ENCODE measurements at regions not wholly inside any gene's neighbourhood (a gene's known extent, or its start where the extent isn't known, plus 50 kb on each side); places are given as distances from the start of the nearest gene placed in this dataset.

GRCh38 chr5:62127098-62127736, 178.8 kb upstream of the KIF2A start:
- no peaks in the 10 kb centered on the region for H3K27me3 ChIP-seq (ENCODE audit: control insufficient read depth, low read length)
- H3K4me2 ChIP-seq (ENCODE audit: low read length): no peak overlapping the region
- H3K4me1 ChIP-seq (ENCODE audit: control insufficient read depth, low read length): peaks cover 4% of the 10 kb centered on the region; the same call in 1 of the 2 replicates
- no peaks in the 10 kb centered on the region for H3K79me2 ChIP-seq (ENCODE audit: control insufficient read depth, low read length)
- H3K27ac ChIP-seq (ENCODE audit: low read depth, low read length): no peak overlapping the region
- no peak overlapping the region for H3K4me3 ChIP-seq (ENCODE audit: low read length)
- no peaks in the 10 kb centered on the region for H3K36me3 ChIP-seq (ENCODE audit: control insufficient read depth, low read length)
- H3F3A ChIP-seq (ENCODE audit: control insufficient read depth, insufficient read depth): no peaks in the 10 kb centered on the region
- no peaks in the 10 kb centered on the region for H3K9me3 ChIP-seq (ENCODE audit: control insufficient read depth, insufficient read depth, low read length)
- no peaks in the 10 kb centered on the region for H3K9me2 ChIP-seq (replicated peaks; ENCODE audit: control insufficient read depth, low read length)
- TF ChIP-seq, protein P1, sequence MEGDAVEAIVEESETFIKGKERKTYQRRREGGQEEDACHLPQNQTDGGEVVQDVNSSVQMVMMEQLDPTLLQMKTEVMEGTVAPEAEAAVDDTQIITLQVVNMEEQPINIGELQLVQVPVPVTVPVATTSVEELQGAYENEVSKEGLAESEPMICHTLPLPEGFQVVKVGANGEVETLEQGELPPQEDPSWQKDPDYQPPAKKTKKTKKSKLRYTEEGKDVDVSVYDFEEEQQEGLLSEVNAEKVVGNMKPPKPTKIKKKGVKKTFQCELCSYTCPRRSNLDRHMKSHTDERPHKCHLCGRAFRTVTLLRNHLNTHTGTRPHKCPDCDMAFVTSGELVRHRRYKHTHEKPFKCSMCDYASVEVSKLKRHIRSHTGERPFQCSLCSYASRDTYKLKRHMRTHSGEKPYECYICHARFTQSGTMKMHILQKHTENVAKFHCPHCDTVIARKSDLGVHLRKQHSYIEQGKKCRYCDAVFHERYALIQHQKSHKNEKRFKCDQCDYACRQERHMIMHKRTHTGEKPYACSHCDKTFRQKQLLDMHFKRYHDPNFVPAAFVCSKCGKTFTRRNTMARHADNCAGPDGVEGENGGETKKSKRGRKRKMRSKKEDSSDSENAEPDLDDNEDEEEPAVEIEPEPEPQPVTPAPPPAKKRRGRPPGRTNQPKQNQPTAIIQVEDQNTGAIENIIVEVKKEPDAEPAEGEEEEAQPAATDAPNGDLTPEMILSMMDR (IDR thresholded peaks at IDR 0.05; ENCODE audit: low read depth, low read length, poor library complexity, severe bottlenecking): no peak
- no peak for TF ChIP-seq EZH2phosphoT487 (IDR thresholded peaks at IDR 0.05; ENCODE audit: borderline replicate concordance, low read length)
- no peaks in the 10 kb centered on the region for H4K20me1 ChIP-seq (ENCODE audit: control insufficient read depth, insufficient read depth, low read depth, low read length)

DNA sequence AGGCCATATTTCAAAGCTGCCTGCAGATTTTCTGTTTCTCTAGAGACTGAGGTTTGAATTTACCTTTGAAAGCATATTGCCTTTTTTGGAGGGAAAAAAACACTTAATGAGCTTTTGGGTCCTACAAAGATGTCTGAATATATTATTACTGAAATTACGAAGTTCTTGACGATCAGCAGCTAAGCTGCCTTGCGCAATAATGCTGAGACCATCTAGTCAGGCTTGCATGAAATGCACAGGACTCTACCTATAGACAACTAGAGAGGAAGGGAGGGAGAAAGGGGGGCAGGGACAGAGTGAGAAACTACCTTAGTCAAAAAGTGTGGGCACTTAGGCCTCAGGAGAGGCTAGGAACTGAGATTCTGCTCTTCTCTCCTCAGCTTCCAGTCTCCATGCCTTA, 175.9 kb upstream of the KIF2A start:
- Histone ChIP-seq H3K79me2 (ENCODE audit: control insufficient read depth, low read length) (no peaks in the 10 kb centered on the region), H3K4me1 (ENCODE audit: control insufficient read depth, low read length) (peaks cover 4% of the 10 kb centered on the region; the same call in 1 of the 2 replicates), H3K36me3 (ENCODE audit: control insufficient read depth, low read length) (no peaks in the 10 kb centered on the region), H3K9me3 (ENCODE audit: control insufficient read depth, insufficient read depth, low read length) (no peaks in the 10 kb centered on the region), H3K9me2 (replicated peaks; ENCODE audit: control insufficient read depth, low read length) (no peaks in the 10 kb centered on the region), H3K4me2 (ENCODE audit: low read length) (no peak overlapping the region), H4K20me1 (ENCODE audit: control insufficient read depth, insufficient read depth, low read depth, low read length) (no peaks in the 10 kb centered on the region), H3K27ac (ENCODE audit: low read depth, low read length) (no peak overlapping the region), H3K27me3 (ENCODE audit: control insufficient read depth, low read length) (no peaks in the 10 kb centered on the region), H3K4me3 (ENCODE audit: low read length) (no peak overlapping the region), H3F3A (ENCODE audit: control insufficient read depth, insufficient read depth) (no peaks in the 10 kb centered on the region)
- TF ChIP-seq, protein P1 (IDR thresholded peaks at IDR 0.05; ENCODE audit: low read depth, low read length, poor library complexity, severe bottlenecking): no peak
- no peak for TF ChIP-seq EZH2phosphoT487 (IDR thresholded peaks at IDR 0.05; ENCODE audit: borderline replicate concordance, low read length)

- Histone ChIP-seq H3K4me3 (ENCODE audit: low read length) (no peak overlapping the region), H3K9me3 (ENCODE audit: control insufficient read depth, insufficient read depth, low read length) (no peaks in the 10 kb centered on the region), H3K4me2 (ENCODE audit: low read length) (no peak overlapping the region), H3K9me2 (replicated peaks; ENCODE audit: control insufficient read depth, low read length) (no peaks in the 10 kb centered on the region), H3K4me1 (ENCODE audit: control insufficient read depth, low read length) (peaks cover 4% of the 10 kb centered on the region; the same call in 1 of the 2 replicates), H3F3A (ENCODE audit: control insufficient read depth, insufficient read depth) (no peaks in the 10 kb centered on the region), H3K79me2 (ENCODE audit: control insufficient read depth, low read length) (no peaks in the 10 kb centered on the region), H3K27ac (ENCODE audit: low read depth, low read length) (no peak overlapping the region), H4K20me1 (ENCODE audit: control insufficient read depth, insufficient read depth, low read depth, low read length) (no peaks in the 10 kb centered on the region), H3K36me3 (ENCODE audit: control insufficient read depth, low read length) (no peaks in the 10 kb centered on the region), H3K27me3 (ENCODE audit: control insufficient read depth, low read length) (no peaks in the 10 kb centered on the region)
- TF ChIP-seq, protein P1 (IDR thresholded peaks at IDR 0.05; ENCODE audit: low read depth, low read length, poor library complexity, severe bottlenecking): no peak
- TF ChIP-seq EZH2phosphoT487 (IDR thresholded peaks at IDR 0.05; ENCODE audit: borderline replicate concordance, low read length): no peak
Observed at GRCh38 chr5:62132276-62132675, 173.7 kb upstream of the KIF2A start.

Measured in DOHH2 (cell line).